HEK293 (cell line): ENCODE measurements at regions not wholly inside any gene's neighbourhood (a gene's known extent, or its start where the extent isn't known, plus 50 kb on each side); places are given as distances from the start of the nearest gene placed in this dataset.
"Not testable (repeated sequence)": the region's sequence is repeated elsewhere in the genome, so short reads cannot be mapped to it uniquely, and the experiment has no call there.

Source experiments
- CTCF ChIA-PET: fragments of 350-600 bp; formaldehyde crosslinking; extraction: SDS; loops from one replicate; lab custom pipeline; 2021; ENCODE audit warnings: antibody characterized with exemption; lab: Yijun Ruan, JAX
- POLR2A ChIA-PET: fragments of 300-600 bp; formaldehyde crosslinking; extraction: SDS; loops from one replicate; lab custom pipeline; 2020; ENCODE audit warnings: antibody characterized with exemption, inconsistent platforms; lab: Yijun Ruan, JAX
- H3K27ac ChIP-seq: fragments of 200-500 bp; sonication (Bioruptor generic); 2 replicates; pipeline ENCODE4 v1.5.1; 2014; ENCODE audit warnings: low read depth, low read length, control low read depth, inconsistent platforms; ENCODE audit errors: extremely low read depth
- H3K36me3 ChIP-seq, 2 experiments: fragments of 200-500 bp in 1 of 2; sonication (Bioruptor generic) in 1 of 2; 1 replicate in 1 of 2; 2 replicates in 1 of 2; pipeline ENCODE4 v1.5.1; 2014 to 2017; ENCODE audit warnings: inconsistent platforms in 2 of 2, low read length in 2 of 2; ENCODE audit not compliant: control insufficient read depth in 2 of 2, insufficient read depth in 1 of 2
- H3K4me1 ChIP-seq: fragments of 200-500 bp; sonication (Bioruptor generic); 2 replicates; pipeline ENCODE4 v1.5.1; 2014; ENCODE audit warnings: mild to moderate bottlenecking, low read length, inconsistent platforms; ENCODE audit not compliant: control insufficient read depth, insufficient read depth
- H3K4me3 ChIP-seq: 2 replicates; pipeline ENCODE4 v1.5.1; 2011; ENCODE audit warnings: low read depth, mild to moderate bottlenecking, control low read depth, low read length, moderate library complexity
- H3K9me3 ChIP-seq: fragments of 200-500 bp; sonication (Bioruptor generic); 2 replicates; pipeline ENCODE4 v1.5.1; 2014; ENCODE audit warnings: low read depth, low read length, inconsistent platforms; ENCODE audit not compliant: control insufficient read depth, insufficient read depth
- EGR2 ChIP-seq: fragments of 450-650 bp; formaldehyde crosslinking; IDR thresholded peaks from 2 replicates; pipeline ENCODE4 v1.5.1; 2016; ENCODE audit warnings: low read depth, missing biosample characterization, missing genetic modification characterization
- KLF10 ChIP-seq: fragments of 450-650 bp; IDR thresholded peaks from 2 replicates; pipeline ENCODE4 v1.5.1; 2018; ENCODE audit warnings: missing biosample characterization, mild to moderate bottlenecking, missing genetic modification characterization
- SP2 ChIP-seq: fragments of 450-650 bp; formaldehyde crosslinking; IDR thresholded peaks from 2 replicates; pipeline ENCODE4 v1.5.1; 2016; ENCODE audit warnings: missing biosample characterization, missing genetic modification characterization
- TRIM28 ChIP-seq: IDR thresholded peaks from 2 replicates; pipeline ENCODE4 v1.6.1; 2011; ENCODE audit warnings: low read length, control low read depth, borderline replicate concordance
- ZBTB48 ChIP-seq: fragments of 450-650 bp; formaldehyde crosslinking; IDR thresholded peaks from 2 replicates; pipeline ENCODE4 v1.5.1; 2016; ENCODE audit warnings: missing biosample characterization, missing genetic modification characterization
- ZBTB7A ChIP-seq: fragments of 450-650 bp; formaldehyde crosslinking; IDR thresholded peaks from 2 replicates; pipeline ENCODE4 v1.5.1; 2016; ENCODE audit warnings: low read depth, missing biosample characterization, missing genetic modification characterization
- ZNF114 ChIP-seq: fragments of 450-650 bp; formaldehyde crosslinking; IDR thresholded peaks from 2 replicates; pipeline ENCODE4 v1.5.0; 2017; ENCODE audit warnings: missing biosample characterization, missing genetic modification characterization
- ZNF146 ChIP-seq: fragments of 450-650 bp; formaldehyde crosslinking; IDR thresholded peaks from 2 replicates; pipeline ENCODE4 v1.5.1; 2016; ENCODE audit warnings: missing biosample characterization, missing genetic modification characterization
- ZNF2 ChIP-seq: fragments of 450-650 bp; formaldehyde crosslinking; IDR thresholded peaks from 2 replicates; pipeline ENCODE4 v1.5.1; 2016; ENCODE audit warnings: missing biosample characterization, missing genetic modification characterization
- ZNF426 ChIP-seq: fragments of 450-650 bp; formaldehyde crosslinking; IDR thresholded peaks from 2 replicates; pipeline ENCODE4 v1.5.1; 2017; ENCODE audit warnings: missing biosample characterization, missing genetic modification characterization, mild to moderate bottlenecking, inconsistent platforms, moderate library complexity
- ZNF514 ChIP-seq: fragments of 450-650 bp; formaldehyde crosslinking; IDR thresholded peaks from 2 replicates; pipeline ENCODE4 v1.5.1; 2016; ENCODE audit warnings: missing biosample characterization, missing genetic modification characterization
- ZNF785 ChIP-seq: fragments of 450-650 bp; formaldehyde crosslinking; IDR thresholded peaks from 2 replicates; pipeline ENCODE4 v1.5.1; 2016; ENCODE audit warnings: missing biosample characterization, missing genetic modification characterization
- ZNF837 ChIP-seq: fragments of 450-650 bp; formaldehyde crosslinking; IDR thresholded peaks from 2 replicates; pipeline ENCODE4 v1.5.1; 2016; ENCODE audit warnings: missing biosample characterization, missing genetic modification characterization
- TF ChIP-seq, protein P1 (sequence below): fragments of 450-650 bp; formaldehyde crosslinking; IDR thresholded peaks from 2 replicates; pipeline ENCODE4 v1.5.1; 2017; ENCODE audit warnings: missing biosample characterization, missing genetic modification characterization
- TF ChIP-seq, protein P2 (sequence below): fragments of 450-650 bp; formaldehyde crosslinking; IDR thresholded peaks from 2 replicates; pipeline ENCODE4 v1.5.1; 2016; ENCODE audit warnings: missing biosample characterization, missing genetic modification characterization
- TF ChIP-seq, protein P3 (sequence below): fragments of 450-650 bp; formaldehyde crosslinking; conservative IDR thresholded peaks from 2 replicates; pipeline ENCODE4 v1.5.1; 2016; ENCODE audit warnings: low read depth, missing biosample characterization, missing genetic modification characterization

GRCh38 chr22:22178355-22178965 lies 66.1 kb upstream of the VPREB1 start (continued):
- TF ChIP-seq, protein P1, sequence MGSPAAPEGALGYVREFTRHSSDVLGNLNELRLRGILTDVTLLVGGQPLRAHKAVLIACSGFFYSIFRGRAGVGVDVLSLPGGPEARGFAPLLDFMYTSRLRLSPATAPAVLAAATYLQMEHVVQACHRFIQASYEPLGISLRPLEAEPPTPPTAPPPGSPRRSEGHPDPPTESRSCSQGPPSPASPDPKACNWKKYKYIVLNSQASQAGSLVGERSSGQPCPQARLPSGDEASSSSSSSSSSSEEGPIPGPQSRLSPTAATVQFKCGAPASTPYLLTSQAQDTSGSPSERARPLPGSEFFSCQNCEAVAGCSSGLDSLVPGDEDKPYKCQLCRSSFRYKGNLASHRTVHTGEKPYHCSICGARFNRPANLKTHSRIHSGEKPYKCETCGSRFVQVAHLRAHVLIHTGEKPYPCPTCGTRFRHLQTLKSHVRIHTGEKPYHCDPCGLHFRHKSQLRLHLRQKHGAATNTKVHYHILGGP (tag by site-specific recombination) = no peak
- no peak for TF ChIP-seq ZNF426 (tag by site-specific recombination)
- no peak for TF ChIP-seq EGR2 (tag by site-specific recombination)
- TF ChIP-seq, all 188 proteins: peak for 0

GRCh38 chr22:22176929-22177616 lies 67.5 kb upstream of the VPREB1 start:
- H3K9me3 ChIP-seq = no peaks in the 10 kb centered on the region
- no peak overlapping the region for H3K27ac ChIP-seq
- H3K4me3 ChIP-seq = no peak overlapping the region
- H3K36me3 ChIP-seq = no peaks in the 10 kb centered on the region
- ChIA-PET POLR2A (no interaction called here), CTCF (interaction anchor here (0.5 to 1.4 kb wide), 6 partner anchors 18 to 379 kb away, joined by 3 to 5 read pairs (median 4); no protein-coding TSS in a partner anchor)
- H3K4me1 ChIP-seq = no peaks in the 10 kb centered on the region
- no peak for TF ChIP-seq TRIM28
- TF ChIP-seq ZNF837 (tag by site-specific recombination) = no peak
- TF ChIP-seq KLF10 = no peak
- no peak for TF ChIP-seq ZNF785
- TF ChIP-seq ZBTB7A (tag by site-specific recombination) = no peak
- TF ChIP-seq ZBTB48 (tag by site-specific recombination) = no peak
- no peak for TF ChIP-seq ZNF114
- TF ChIP-seq, protein P2, sequence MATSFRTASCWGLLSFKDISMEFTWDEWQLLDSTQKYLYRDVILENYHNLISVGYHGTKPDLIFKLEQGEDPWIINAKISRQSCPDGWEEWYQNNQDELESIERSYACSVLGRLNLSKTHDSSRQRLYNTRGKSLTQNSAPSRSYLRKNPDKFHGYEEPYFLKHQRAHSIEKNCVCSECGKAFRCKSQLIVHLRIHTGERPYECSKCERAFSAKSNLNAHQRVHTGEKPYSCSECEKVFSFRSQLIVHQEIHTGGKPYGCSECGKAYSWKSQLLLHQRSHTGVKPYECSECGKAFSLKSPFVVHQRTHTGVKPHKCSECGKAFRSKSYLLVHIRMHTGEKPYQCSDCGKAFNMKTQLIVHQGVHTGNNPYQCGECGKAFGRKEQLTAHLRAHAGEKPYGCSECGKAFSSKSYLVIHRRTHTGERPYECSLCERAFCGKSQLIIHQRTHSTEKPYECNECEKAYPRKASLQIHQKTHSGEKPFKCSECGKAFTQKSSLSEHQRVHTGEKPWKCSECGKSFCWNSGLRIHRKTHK = no peak
- TF ChIP-seq, protein P3, sequence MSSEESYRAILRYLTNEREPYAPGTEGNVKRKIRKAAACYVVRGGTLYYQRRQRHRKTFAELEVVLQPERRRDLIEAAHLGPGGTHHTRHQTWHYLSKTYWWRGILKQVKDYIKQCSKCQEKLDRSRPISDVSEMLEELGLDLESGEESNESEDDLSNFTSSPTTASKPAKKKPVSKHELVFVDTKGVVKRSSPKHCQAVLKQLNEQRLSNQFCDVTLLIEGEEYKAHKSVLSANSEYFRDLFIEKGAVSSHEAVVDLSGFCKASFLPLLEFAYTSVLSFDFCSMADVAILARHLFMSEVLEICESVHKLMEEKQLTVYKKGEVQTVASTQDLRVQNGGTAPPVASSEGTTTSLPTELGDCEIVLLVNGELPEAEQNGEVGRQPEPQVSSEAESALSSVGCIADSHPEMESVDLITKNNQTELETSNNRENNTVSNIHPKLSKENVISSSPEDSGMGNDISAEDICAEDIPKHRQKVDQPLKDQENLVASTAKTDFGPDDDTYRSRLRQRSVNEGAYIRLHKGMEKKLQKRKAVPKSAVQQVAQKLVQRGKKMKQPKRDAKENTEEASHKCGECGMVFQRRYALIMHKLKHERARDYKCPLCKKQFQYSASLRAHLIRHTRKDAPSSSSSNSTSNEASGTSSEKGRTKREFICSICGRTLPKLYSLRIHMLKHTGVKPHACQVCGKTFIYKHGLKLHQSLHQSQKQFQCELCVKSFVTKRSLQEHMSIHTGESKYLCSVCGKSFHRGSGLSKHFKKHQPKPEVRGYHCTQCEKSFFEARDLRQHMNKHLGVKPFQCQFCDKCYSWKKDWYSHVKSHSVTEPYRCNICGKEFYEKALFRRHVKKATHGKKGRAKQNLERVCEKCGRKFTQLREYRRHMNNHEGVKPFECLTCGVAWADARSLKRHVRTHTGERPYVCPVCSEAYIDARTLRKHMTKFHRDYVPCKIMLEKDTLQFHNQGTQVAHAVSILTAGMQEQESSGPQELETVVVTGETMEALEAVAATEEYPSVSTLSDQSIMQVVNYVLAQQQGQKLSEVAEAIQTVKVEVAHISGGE = no peak
- TF ChIP-seq ZNF514 (tag by site-specific recombination) = no peak
- TF ChIP-seq ZNF2 (tag by site-specific recombination) = no peak
- no peak for TF ChIP-seq SP2

GRCh38 chr22:22172896-22173628 lies 71.5 kb upstream of the VPREB1 start:
- TF ChIP-seq ZNF146 (tag by site-specific recombination) = peak; percentile 61; the same call in 1 of the 2 replicates
- CTCF ChIA-PET = interaction anchor here (3.7 kb wide), 1 partner anchor 16 kb away, joined by 17 read pairs; no protein-coding TSS in a partner anchor
- H3K36me3 ChIP-seq, H3K27ac ChIP-seq, POLR2A ChIA-PET, H3K4me1 ChIP-seq, H3K9me3 ChIP-seq, H3K4me3 ChIP-seq: not testable (repeated sequence)
